HG03196 (cell line): ENCODE measurements at regions not wholly inside any gene's neighbourhood (a gene's known extent, or its start where the extent isn't known, plus 50 kb on each side); places are given as distances from the start of the nearest gene placed in this dataset.

Experiments
- ATAC-seq: cut with Tn5 transposase; IDR thresholded peaks from one replicate; pipeline ENCODE4 v1.9.1; 2021; ENCODE audit not compliant: unreplicated experiment

GRCh38 chr3:5531039-5531438 lies 343.5 kb downstream of the EDEM1 start:
- ATAC-seq, result no peak

DNA sequence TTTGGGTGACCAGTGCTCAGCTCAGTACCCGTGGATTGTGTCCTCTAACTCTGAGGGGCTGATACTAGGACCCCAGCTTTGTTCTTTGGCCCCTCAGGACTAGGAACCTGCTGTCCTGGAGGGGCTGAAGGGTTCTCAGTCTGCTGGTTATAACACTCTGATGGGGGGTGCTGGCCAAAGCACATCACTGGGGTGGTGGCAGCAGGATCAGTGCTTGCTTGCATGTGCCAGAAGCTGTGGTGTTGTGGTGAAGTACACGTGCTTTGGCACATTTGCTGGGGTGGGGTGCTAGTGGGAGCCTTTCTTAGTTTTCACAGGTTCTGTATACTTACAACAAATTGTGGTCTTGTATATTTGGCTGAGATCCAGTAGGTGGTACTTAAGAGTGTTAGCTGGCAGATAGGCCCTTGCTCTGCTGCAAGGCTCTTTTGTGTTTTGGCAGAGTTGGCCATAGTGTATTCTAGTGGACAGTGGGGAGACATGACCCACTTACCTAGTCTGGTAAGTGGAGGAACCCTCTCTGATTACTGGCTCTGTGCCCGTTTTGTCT lies 344.3 kb downstream of the EDEM1 start:
- no peak for ATAC-seq

- no peak for ATAC-seq
These were observed 353.0 kb downstream of the EDEM1 start for GRCh38 chr3:5540532-5540931.

DNA sequence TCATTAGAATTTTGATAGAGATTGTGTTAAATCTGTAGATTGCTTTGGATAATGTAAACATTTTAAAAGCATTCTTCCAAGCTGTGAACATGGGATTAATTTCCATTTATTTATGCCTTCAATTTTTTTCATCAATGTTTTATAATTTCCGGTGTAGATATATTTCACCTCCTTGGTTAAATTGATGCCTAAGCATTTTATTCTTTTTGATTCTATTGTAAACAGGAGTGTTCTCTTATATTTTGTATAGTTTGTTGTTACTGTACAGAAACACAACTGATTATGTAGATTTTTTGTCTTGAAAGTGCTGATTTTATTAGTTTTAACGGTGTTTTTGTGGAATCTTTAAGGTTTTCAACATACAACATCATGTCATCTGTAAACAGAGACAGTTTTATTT lies 355.0 kb downstream of the EDEM1 start:
- no peak for ATAC-seq

- ATAC-seq, result no peak
These were observed 355.5 kb downstream of the EDEM1 start for GRCh38 chr3:5543047-5543446.

- ATAC-seq, result no peak
These were observed 358.2 kb downstream of the EDEM1 start for GRCh38 chr3:5545719-5546118.

- ATAC-seq, result no peak
These were observed 365.7 kb downstream of the EDEM1 start for GRCh38 chr3:5553203-5553602.

- no peak for ATAC-seq
These were observed 366.8 kb downstream of the EDEM1 start for GRCh38 chr3:5554245-5554747.

DNA sequence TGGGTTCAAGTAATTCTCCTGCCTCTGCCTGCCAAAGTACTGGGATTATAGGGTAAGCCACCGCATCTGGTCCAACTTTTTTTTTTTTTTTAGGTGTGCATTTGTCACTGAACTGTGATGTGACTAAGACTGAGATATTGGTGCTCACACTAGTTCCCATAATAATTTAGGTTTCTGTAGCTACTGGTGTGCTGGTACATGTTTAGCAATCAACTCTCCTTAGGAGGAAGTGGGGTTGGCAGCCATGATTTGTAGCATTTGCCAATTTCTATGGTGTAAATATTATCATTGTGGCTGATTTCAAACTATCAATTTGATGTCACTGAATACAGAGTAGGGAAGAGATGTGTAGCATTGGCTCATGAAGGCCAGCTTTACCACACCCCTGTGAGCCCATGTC lies 372.7 kb downstream of the EDEM1 start:
- ATAC-seq, result no peak

GRCh38 chr3:5563537-5564277 lies 376.2 kb downstream of the EDEM1 start:
- ATAC-seq, result no peak

DNA sequence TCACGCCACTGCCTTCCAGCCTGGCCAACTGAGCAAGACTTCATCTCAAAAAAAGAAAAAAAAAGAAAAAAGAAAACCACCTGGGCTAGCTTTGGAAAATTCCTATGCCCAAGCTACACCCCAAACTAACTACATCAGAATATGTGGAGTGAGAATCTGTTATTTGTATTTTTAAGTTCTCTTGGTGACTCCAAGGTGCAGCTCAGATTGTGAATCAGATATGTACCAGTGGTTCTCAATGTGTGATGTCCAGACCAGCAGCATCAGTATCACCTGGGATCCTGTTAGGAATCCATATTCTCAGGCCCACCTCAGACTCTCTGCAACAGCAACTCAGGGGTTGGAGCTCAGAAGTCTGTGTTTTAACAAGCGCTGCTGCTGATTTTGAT lies 376.8 kb downstream of the EDEM1 start:
- ATAC-seq, result no peak

DNA sequence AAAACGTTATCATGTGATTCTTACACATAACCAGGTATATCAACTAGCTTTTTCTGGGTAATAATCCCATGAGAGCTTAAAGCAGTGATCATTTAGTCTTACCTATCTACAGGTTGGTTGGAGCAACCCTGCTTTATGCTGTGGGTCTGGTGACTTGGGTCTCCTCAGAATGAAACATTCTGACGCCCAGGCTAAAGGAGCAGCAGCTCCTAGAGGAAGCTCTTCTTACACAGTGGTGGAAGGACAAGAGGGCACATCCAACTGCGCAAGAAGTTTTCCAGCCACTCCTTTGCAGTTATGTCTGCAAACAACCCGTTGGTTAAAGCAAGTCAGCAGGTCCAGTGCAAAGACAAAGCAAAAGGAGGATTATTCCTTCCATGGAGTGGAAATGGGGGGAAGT lies 377.5 kb downstream of the EDEM1 start:
- no peak for ATAC-seq

GRCh38 chr3:5567113-5567512 lies 379.6 kb downstream of the EDEM1 start:
- no peak for ATAC-seq

GRCh38 chr3:5568451-5568850 lies 380.9 kb downstream of the EDEM1 start:
- ATAC-seq, result no peak

- ATAC-seq, result no peak
These were observed 381.6 kb downstream of the EDEM1 start for GRCh38 chr3:5569152-5569551.

DNA sequence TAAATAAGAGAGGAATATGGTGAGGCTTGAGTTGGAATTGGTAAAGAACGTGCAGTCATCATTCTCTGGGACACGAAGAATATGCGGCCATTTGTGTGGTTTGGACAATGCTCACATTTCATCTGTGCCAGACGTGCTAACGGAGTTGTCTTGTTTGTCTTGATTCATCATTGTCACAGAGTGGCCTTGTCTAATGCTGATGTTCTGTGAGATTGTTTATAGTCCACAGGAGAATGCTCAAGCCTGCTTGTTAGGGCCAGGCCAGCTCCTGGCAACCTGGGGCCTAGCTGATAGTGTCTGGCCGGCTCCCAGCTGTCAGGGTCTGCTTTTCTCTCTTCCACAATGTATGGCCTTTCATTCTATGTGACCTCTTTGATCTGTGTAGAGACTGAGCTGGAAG lies 384.7 kb downstream of the EDEM1 start:
- ATAC-seq, result no peak

DNA sequence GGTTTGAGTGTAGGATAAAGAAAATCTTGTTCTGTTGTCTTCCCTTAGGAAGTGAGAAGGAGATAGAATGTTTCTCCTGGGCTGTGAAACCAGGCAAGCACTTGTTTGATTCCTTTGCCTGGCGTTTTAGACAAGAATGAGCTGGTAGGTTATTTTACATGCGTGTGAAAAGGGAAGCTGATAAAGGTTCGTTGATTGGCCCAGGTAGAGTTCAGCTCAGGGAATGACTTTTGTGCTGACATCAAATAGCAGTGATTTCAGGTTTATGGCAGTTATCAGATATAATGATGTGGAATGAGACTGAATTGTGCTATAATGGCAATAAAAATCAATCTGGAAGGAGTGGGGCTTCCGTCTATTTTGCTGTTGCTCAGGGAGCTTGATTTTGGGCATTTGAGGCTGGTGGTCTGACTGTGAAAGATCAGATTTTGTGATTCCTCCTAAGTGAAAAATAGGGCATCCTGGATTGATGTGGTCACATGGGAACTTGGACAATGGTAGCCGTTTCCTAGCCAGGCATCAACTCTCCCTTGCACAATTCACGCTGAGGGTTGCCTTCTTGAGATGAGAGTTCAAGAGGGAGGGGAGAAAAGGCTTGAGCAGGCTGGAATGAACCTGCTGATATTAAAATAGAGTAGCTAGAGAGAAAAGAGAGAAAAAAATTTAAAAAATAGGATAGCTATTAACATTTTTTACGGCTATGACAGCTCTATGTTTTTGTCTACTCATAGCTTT lies 388.9 kb downstream of the EDEM1 start:
- ATAC-seq, result no peak

- ATAC-seq, result no peak
These were observed 391.7 kb downstream of the EDEM1 start for GRCh38 chr3:5579139-5579602.

DNA sequence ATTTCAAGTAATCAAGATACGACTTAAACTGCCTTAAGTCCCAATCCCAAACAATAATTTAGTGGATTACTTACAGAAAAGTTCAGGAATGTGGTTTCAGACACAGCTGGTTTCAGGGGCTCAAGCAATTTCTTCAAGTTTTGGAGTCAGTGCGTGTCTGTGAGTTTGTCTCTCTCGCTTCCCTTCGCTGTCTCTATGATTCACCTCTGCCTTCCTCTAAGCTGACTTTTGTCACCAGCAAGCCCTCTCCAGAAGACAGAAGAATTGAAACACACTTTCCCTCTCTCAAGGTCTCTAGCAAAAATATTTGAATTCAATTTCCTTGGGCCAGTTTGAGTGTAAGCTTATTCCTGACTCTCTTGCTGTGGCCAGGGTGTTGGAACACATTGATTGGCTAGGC lies 392.4 kb downstream of the EDEM1 start:
- no peak for ATAC-seq

- no peak for ATAC-seq
These were observed 393.3 kb downstream of the EDEM1 start for GRCh38 chr3:5580826-5581225.

GRCh38 chr3:5581743-5582142 lies 394.2 kb downstream of the EDEM1 start:
- ATAC-seq, result no peak

- ATAC-seq, result no peak
These were observed 396.4 kb downstream of the EDEM1 start for GRCh38 chr3:5583920-5584319.
